ENCODE measurements at regions not wholly inside any gene's neighbourhood (a gene's known extent, or its start where the extent isn't known, plus 50 kb on each side); places are given as distances from the start of the nearest gene placed in this dataset.

- no peaks in the 10 kb centered on the region for H3K36me3 ChIP-seq (ENCODE audit: control insufficient read depth, insufficient read depth, low read length)
- no peaks in the 10 kb centered on the region for H3K9me3 ChIP-seq (replicated peaks; ENCODE audit: control insufficient read depth, insufficient read depth, low read depth, low read length)
- no peaks in the 10 kb centered on the region for H4K20me1 ChIP-seq (replicated peaks; ENCODE audit: control insufficient read depth, insufficient read depth, low read length)
- no peak overlapping the region for H3K9ac ChIP-seq (ENCODE audit: insufficient read depth in 1 of 2, low read depth in 2 of 2, low read length in 2 of 2)
- ChIA-PET CTCF (ENCODE audit: low intra/inter-chr PET ratio) (no interaction called here), POLR2A (interaction anchor here (0.6 to 1.0 kb wide), 3 partner anchors 8 to 888 kb away, joined by 3 read pairs; no protein-coding TSS in a partner anchor)
- H3K4me3 ChIP-seq: no peak overlapping the region
- peaks cover 17 to 20% of the 10 kb centered on the region in 2 experiments for H3K4me1 ChIP-seq (replicated peaks in 1 of 2; ENCODE audit: control insufficient read depth in 2 of 2, insufficient read depth in 2 of 2, low read length in 2 of 2)
- no peak for TF ChIP-seq ZNF740 (CRISPR knock-in tag; IDR thresholded peaks at IDR 0.05)
- TF ChIP-seq ZNF740 (tag; IDR thresholded peaks at IDR 0.05): no peak
- no peak for TF ChIP-seq PBX2 (CRISPR knock-in tag; IDR thresholded peaks at IDR 0.05; ENCODE audit: low read depth)
- no peak for TF ChIP-seq PBX2 (tag; conservative IDR thresholded peaks at IDR 0.05; ENCODE audit: low read depth)
- no peak for TF ChIP-seq SETDB1 (IDR thresholded peaks at IDR 0.05; ENCODE audit: low read length)
- TF ChIP-seq FOSL1 (tag; conservative IDR thresholded peaks at IDR 0.05): peak; percentile 44
- in situ Hi-C loops (cut with MboI) (no loop called here), intact Hi-C loops (cut with micrococcal nuclease) (no loop called here)
- H2AFZ ChIP-seq (ENCODE audit: low read depth, low read length): peak overlapping the region; percentile 62; the same call in 1 of the 2 replicates
- H3K79me2 ChIP-seq (ENCODE audit: control insufficient read depth, insufficient read depth, low read length): no peaks in the 10 kb centered on the region
- peaks cover 0 to 7% of the 10 kb centered on the region in 2 experiments; a peak in 3 of 5 replicates for H3K27me3 ChIP-seq (ENCODE audit: control insufficient read depth in 2 of 2, insufficient read depth in 2 of 2, low read length in 2 of 2)
- ATAC-seq (no peak), DNase-seq (ENCODE audit: extremely low read depth in 1 of 4, low spot score in 3 of 4) (no peak), FAIRE-seq (no peak)
- WGBS (ENCODE audit: insufficient coverage, low coverage, missing lambda C conversion rate): 12% methylated on average over 10 of the region's 10 CpGs
- H3K9me1 ChIP-seq (ENCODE audit: control insufficient read depth, insufficient read depth, low read length): peaks cover 2% of the 10 kb centered on the region
- BruUV-seq (replicated peaks): no TSS peak
- no peak overlapping the region for H3K27ac ChIP-seq (ENCODE audit: extremely low read depth, low read depth, low read length)
- H3K4me2 ChIP-seq (ENCODE audit: insufficient read depth, low read length): no peak overlapping the region
These were observed 115.9 kb upstream of the TNRC6C start for GRCh38 chr17:77842528-77843147.
